K562 (cell line): ENCODE measurements at regions not wholly inside any gene's neighbourhood (a gene's known extent, or its start where the extent isn't known, plus 50 kb on each side); places are given as distances from the start of the nearest gene placed in this dataset.

Experiments
- ARID1B ChIP-seq: fragments of 450-650 bp; IDR thresholded peaks from 2 replicates; pipeline ENCODE4 v1.6.1; 2016; ENCODE audit warnings: antibody characterized with exemption, mild to moderate bottlenecking, inconsistent platforms
- ATF3 ChIP-seq, 2 experiments: fragments of 450-650 bp in 1 of 2; sonication (generic) in 1 of 2; formaldehyde crosslinking in 1 of 2; IDR thresholded peaks in 1 of 2; conservative IDR thresholded peaks in 1 of 2; 2 replicates each; pipeline versions ENCODE4 v1.6.1 to v1.8.1; 2016 to 2023; ENCODE audit warnings: mild to moderate bottlenecking in 2 of 2, moderate library complexity in 2 of 2, inconsistent platforms in 1 of 2, missing genetic modification reagents in 1 of 2
- CBFA2T3 ChIP-seq: fragments of 450-650 bp; IDR thresholded peaks from 2 replicates; pipeline ENCODE4 v1.6.1; 2017
- DACH1 ChIP-seq: fragments of 450-650 bp; IDR thresholded peaks from 2 replicates; pipeline ENCODE4 v1.6.1; 2018; ENCODE audit not compliant: partially characterized antibody
- DEAF1 ChIP-seq: fragments of 450-650 bp; formaldehyde crosslinking; IDR thresholded peaks from 2 replicates; pipeline ENCODE4 v1.4.0; 2020; ENCODE audit warnings: mild to moderate bottlenecking, moderate library complexity
- JUND ChIP-seq, 2 experiments: IDR thresholded peaks; 2 replicates in 1 of 2; 3 replicates in 1 of 2; pipeline ENCODE4 v1.6.1; 2011; ENCODE audit warnings: borderline replicate concordance in 2 of 2, low read depth in 2 of 2, low read length in 2 of 2, improper control_type of control experiment in 1 of 2, missing biosample characterization in 1 of 2, missing genetic modification characterization in 1 of 2, missing genetic modification reagents in 1 of 2
- NBN ChIP-seq: fragments of 450-650 bp; IDR thresholded peaks from 2 replicates; pipeline ENCODE4 v1.6.1; 2016; ENCODE audit warnings: low read depth, mild to moderate bottlenecking
- PHB ChIP-seq: fragments of 250-450 bp; sonication (Bioruptor Pico); IDR thresholded peaks from 2 replicates; pipeline ENCODE4 v1.5.0; 2021
- PRDM10 ChIP-seq: fragments of 450-650 bp; IDR thresholded peaks from 2 replicates; pipeline ENCODE4 v1.6.1; 2018; ENCODE audit not compliant: partially characterized antibody
- RAD21 ChIP-seq, 2 experiments: fragments of 250-450 bp in 1 of 2; fragments of 450-650 bp in 1 of 2; sonication (Bioruptor Pico) in 1 of 2; formaldehyde crosslinking in 1 of 2; IDR thresholded peaks in 1 of 2; conservative IDR thresholded peaks in 1 of 2; 2 replicates each; pipeline versions ENCODE4 v1.4.0 to v1.8.0; 2020 to 2022; ENCODE audit warnings: mild to moderate bottlenecking in 2 of 2, moderate library complexity in 1 of 2
- SIRT6 ChIP-seq: IDR thresholded peaks from one replicate; pipeline ENCODE4 v1.6.1; 2012; ENCODE audit warnings: low read depth, mild to moderate bottlenecking, control low read depth, inconsistent platforms, low read length, moderate library complexity
- SRF ChIP-seq, 2 experiments: fragments of 250-450, 450-650 bp in 1 of 2; sonication (Bioruptor Pico) in 1 of 2; sonication (generic) in 1 of 2; formaldehyde crosslinking; IDR thresholded peaks; 2 replicates each; pipeline versions ENCODE4 v1.5.0 to v1.5.1; 2020 to 2022; ENCODE audit warnings: mild to moderate bottlenecking in 1 of 2, missing genetic modification reagents in 1 of 2
- TFE3 ChIP-seq: fragments of 450-650 bp; formaldehyde crosslinking; IDR thresholded peaks from 2 replicates; pipeline ENCODE4 v1.4.0; 2020; ENCODE audit warnings: mild to moderate bottlenecking, mixed read lengths
- ZNF592 ChIP-seq: fragments of 450-650 bp; IDR thresholded peaks from 2 replicates; pipeline ENCODE4 v1.6.1; 2017; ENCODE audit warnings: antibody characterized with exemption, mild to moderate bottlenecking

- TF ChIP-seq RAD21 (CRISPR knock-in tag; conservative IDR thresholded peaks at IDR 0.05 in 1 of 2, IDR thresholded peaks at IDR 0.05 in 1 of 2): peak; percentile 80 to 87
- TF ChIP-seq ARID1B: peak; percentile 45
- peak; percentile 24; the same call in 1 of the 2 replicates for TF ChIP-seq ATF3 (IDR thresholded peaks at IDR 0.05)
- no peak; the same call in 1 of the 2 replicates for TF ChIP-seq ATF3 (CRISPR knock-in tag; conservative IDR thresholded peaks at IDR 0.05)
- TF ChIP-seq NBN: peak; percentile 62
- TF ChIP-seq CBFA2T3: peak; percentile 49
- peak; percentile 44; the same call in 1 of the 2 replicates for TF ChIP-seq ZNF592
- no peak for TF ChIP-seq PHB (CRISPR knock-in tag)
- no peak for TF ChIP-seq TFE3 (CRISPR knock-in tag)
- TF ChIP-seq SRF (CRISPR knock-in tag; IDR thresholded peaks at IDR 0.05): peak in 1 of 2 experiments; percentile 8; a peak in 1 of 4 replicates
- no peak for TF ChIP-seq SIRT6
- TF ChIP-seq DEAF1 (CRISPR knock-in tag): peak; percentile 73
- TF ChIP-seq PRDM10: peak; percentile 9
- 0 out of 2 replicates have a peak, but pooled peaks have one; percentile 8 for TF ChIP-seq JUND (IDR thresholded peaks at IDR 0.05; ENCODE audit: borderline replicate concordance, low read depth, low read length)
- TF ChIP-seq JUND (tag; IDR thresholded peaks at IDR 0.05; ENCODE audit: borderline replicate concordance, low read depth, low read length): no peak; the same call in 2 of the 3 replicates
- TF ChIP-seq DACH1: peak; percentile 29
Measured at GRCh38 chr7:106737202-106737562, 76.2 kb upstream of the CCDC71L start (continued).
